HG03039 (cell line): ENCODE measurements at regions not wholly inside any gene's neighbourhood (a gene's known extent, or its start where the extent isn't known, plus 50 kb on each side); places are given as distances from the start of the nearest gene placed in this dataset.

Experiments
- ATAC-seq: cut with Tn5 transposase; IDR thresholded peaks from one replicate; pipeline ENCODE4 v1.9.1; 2021; ENCODE audit warnings: mild to moderate bottlenecking, moderate library complexity; ENCODE audit not compliant: unreplicated experiment

DNA sequence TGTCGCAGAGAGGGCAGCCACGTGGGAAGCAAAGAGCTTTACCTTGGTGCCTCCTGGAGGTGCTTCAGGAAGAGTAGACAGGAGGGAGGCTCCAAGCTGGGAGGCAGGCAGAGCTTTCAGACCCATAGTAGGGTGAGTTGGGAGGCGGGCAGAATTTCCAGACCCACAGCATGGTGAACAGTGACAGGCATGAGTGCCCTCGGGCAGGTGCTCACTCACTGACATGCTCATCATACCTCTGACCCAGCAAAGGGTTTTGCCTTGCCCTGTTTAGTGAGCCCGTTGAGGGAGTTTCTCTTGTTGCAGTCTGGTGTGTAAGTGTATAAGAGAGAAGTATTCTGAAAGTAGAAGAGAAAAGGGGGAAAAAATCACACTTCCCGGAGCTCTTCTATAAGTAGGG lies 86.4 kb upstream of the NTM start:
- ATAC-seq = no peak

DNA sequence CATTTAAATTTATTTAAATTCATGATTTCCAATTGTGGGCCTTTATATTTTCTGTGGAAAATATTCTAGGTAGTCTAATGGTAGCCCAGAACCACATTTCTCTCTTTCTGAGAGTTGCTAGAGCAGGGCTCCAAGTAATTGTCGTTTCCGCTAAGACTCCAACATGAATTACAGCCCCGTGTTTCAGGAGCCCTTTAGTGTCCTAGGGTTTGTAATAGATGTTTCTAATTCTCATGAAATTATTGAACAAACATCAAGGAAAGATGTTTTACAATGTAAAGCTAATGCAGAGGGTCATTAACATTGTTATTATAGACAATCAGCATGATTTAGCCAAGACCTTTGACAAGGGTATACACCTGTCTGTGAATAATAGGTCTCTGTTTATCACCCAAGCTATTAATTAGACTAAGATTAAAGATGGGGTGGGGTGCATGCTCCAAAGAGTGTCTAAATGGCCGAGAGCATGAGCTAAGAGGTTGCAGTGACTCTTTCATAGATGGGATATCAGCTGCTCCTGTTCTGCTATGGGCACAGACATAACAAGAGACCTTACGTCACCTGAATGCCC lies 81.8 kb upstream of the NTM start:
- no peak for ATAC-seq

DNA sequence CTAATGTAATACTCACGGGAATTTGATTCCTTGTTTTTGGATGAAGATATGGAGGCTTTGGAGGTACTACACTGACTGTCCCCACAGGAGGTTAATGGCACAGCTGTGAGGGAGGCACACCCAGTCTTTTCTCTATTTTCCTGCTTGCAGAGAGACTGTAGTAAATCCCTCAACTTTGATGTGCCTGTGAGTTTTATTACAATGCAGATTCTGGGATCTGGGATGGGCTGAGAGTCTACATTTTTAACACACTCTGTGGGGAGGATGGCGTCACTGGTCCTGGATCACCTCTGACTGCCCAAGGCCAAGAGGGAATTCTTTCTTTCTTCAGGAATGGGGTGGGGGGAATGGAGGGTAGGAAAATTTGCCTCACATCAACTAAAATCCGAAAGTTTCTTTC lies 80.2 kb upstream of the NTM start:
- ATAC-seq = no peak

DNA sequence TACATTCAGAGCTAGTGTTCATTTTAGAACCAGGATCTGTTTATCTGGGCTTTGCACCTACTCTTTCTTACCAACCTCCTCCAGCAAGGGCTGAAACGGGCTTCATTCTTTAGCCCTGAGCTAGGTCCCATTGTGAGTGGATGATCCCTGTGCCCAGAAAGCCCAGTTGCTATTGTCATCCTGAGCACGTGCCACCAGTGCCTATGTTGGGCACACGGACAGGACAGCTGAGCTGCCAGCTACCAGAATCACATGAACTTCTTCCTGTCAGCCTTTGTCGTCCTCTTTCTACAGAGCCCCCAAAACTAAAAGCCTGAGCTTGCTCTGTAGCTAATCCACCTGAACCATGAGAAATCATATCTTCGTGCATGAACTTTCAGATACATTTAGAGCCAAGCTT lies 74.4 kb upstream of the NTM start:
- no peak for ATAC-seq

DNA sequence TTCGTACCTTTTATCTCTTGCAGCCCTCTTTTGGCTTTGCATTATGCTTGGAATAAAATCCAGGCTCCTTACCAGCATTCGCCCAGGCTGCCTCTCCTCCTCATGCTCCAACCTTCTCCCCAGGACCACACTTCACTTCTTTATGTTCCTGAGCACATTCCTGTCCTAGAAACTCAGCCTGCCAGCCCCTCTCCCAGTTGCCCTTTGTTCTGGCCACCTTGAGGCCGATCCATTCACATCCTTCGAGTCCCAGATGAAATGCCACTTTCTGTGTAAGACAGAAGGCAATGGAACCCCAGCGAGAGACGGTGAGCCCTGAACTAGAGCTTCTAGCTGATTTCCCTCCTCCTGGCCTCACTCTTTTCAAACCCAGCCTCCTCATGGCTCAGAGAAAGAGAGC lies 73.0 kb upstream of the NTM start:
- no peak for ATAC-seq

DNA sequence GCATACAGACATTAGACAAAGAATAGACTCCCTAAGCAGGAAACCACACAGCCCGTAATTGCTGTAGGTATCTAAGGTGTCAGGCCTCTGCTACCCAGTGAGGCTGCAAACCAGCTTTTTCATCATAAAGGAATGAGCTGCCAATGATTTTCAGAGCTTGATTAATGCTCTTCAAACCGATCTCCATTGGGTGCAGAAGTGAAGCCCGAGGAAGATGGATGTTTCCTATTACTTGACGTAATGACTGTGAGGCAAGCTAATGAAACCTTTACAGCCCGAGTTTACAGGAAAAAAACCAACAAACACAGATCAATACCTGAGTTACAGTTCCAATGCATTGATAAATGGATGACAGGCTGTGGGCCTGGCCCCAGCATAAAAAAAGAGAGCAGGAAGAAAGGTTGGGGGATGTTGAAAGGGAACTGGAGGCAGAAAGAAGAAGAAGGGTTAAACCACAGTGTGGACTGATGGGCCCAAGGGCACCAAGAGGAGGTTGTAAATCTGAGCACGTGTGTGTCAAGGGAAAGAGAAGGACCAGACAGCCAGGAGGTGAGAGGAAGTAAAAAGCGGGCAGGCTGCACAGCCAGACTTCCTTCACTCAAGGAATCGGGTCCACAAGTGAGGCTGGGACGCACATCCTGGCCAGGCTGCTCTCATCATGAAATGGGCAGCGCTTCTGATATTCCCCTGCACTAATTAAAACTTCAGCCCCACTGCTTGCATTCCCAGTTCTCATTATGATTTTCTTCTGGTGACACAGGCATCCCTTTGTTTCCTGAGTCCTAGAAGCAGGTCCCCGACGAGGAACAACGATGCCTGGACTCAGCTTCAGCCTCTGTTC lies 70.6 kb upstream of the NTM start:
- no peak for ATAC-seq

DNA sequence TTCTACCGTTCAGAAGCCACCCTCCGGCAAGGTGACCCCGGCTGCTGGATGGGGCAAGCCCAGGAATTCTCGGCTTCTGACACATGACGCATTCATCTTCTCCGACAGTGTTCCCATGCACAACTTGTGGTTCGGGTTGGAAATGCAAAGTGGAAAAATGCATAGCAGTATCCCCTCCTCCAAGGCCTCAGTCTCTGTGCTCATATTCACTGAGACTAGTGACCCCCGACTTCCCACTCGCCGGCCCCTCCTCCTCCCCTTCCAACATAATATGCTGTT lies 70.0 kb upstream of the NTM start:
- no peak for ATAC-seq

DNA sequence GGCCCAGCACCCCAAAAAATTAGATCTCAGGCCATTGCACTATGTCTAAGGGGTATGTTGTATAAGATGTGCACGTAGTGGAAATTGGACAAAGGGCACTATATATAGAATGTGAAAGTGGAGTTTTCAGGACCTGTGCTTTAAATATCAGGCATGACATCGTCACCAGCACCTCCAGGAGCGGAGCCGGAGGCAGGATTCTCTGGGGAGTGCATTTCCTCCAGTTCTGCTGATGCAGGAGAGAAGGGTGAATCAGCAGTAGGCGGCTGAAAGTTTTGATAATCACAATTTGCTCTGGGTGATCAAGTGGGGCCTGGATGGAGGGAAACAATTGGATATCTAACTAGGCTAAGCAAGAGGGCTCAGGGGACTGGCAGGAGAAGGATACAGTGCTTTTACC lies 69.1 kb upstream of the NTM start:
- no peak for ATAC-seq

DNA sequence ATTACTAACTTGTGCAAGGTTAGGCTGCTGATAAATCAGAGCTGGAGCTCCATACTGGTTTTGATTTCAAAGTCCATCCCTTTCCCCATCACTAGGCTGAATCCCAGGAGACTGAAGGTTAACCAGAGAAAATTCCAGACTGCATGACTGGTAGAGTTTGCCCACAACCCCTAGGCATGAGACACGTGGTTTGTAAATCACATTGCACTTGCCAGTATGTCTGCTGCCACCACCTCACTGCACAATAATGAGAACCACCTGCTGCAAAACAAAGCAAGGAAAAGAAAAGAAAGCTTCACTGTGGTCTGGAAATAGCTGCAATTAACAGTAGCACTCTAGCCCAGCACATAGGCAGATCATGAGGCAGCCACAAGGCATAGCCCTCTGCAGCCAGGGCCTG lies 67.6 kb upstream of the NTM start:
- ATAC-seq = no peak

DNA sequence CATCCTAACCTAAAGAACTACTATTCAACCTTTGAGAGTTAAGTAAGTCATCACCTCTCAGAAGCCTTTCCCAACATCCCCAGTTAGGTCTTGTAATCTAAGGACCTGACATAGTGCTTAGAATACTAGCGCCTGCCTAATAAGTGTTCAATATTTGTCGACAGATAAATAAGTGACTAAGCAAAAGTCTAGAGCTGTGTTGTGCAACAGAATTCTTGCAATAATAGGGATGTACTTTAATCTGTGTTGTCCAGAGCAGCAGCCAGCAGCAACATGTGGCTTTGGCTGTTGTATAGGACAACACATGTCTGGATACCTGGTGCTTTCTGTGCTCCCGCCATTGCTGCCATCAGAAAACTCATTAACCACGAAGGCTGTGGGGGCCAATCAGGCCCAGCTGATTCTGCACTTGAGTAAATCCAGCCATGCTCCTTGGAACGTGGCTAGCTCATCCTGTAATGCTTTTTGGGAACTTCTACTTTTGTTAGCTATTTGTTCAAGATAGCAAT lies 66.8 kb upstream of the NTM start:
- ATAC-seq = no peak

DNA sequence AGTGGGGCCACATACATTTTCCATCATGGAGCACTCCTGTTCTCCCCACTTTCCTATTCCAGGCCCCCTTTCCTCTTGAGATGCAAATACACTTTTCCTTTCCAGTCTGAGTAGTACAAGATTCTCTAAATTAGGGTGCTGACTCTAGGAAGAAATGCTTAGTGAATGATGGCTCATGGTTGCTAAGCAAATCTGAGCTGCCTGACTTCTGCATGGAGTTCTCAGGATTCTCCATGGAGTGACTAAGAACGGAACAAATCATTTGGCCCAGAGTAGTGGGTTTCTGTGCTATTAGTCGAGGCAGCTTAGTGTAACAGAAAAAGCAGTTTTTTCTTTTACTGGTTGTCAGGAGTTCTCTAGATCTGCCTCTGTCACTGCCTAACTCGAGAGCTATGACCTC lies 65.4 kb upstream of the NTM start:
- no peak for ATAC-seq

DNA sequence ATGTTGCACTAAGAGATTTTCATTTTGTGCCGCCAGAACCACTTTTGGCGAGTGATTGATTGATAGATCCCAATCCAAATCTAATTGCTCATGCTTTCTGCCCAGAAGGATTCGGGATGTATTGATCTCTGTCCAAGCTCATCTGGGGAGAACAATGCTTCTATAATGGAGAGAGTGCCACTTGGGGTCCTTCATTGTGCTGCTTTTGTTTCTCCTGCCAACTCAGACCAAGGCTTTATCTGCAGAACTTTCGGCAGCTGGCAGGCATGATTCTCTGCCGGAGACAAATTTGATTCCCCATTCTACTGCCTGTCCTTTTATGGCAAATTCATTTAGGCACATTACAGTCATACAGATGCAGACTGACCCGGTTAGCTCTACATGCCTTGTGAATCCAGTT lies 62.9 kb upstream of the NTM start:
- no peak for ATAC-seq

DNA sequence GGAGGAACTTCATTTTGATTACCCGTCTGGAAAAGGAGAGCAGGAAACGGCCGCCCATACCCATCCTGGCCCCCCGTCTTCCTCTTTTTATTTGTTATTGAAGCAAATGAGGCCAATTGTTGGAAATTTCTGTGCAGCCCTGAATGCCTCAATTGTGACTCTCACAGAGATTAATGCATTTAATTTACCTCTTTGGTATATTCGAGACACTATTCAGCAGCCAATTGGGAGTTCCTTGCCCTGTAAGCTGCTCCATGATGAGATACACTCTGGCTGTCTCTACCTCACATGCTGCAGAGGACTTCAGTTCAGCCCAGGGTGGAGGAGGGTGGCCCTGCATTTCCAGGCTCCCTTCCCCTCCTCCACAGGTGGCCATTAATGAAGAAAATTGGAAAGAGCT lies 60.6 kb upstream of the NTM start:
- no peak for ATAC-seq

DNA sequence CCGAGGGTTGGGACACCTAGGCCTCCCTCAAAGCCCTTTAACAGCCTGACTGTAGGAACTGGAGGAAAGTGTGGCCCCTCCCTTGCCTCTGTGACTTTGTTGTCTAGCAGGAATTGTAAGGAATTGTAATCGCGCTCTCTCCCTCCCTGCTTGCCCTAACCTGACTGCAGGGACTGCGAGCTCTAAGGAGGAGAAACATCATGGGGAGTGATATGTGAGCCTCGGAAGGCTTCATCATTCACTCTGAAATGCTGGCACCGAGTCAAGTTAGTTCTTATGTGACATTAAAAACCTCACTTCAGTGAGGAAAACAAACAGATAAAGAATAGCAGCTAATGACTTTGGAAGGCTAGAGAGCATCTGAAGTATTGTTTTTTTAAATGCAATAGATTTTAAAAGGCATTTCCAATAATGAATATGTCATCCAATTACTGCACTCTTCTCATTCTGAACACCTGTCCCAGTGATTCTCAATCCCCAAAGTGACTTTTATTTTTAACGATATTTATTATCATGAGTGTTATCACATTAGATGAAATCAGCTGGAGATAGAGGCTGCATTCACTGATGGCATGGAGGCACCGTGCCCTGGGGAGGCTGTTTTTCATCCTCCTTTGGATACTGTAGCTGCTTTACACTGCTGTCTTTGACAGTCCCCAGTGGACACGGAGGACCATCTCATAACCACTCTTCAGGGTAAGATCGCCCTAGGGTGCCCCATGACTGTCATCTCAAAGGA lies 58.5 kb upstream of the NTM start:
- no peak for ATAC-seq
